ENCODE measurements at regions not wholly inside any gene's neighbourhood (a gene's known extent, or its start where the extent isn't known, plus 50 kb on each side); places are given as distances from the start of the nearest gene placed in this dataset.

- no peak overlapping the region for H3K4me3 ChIP-seq
- DNase-seq, result no peak
- no peaks in the 10 kb centered on the region for H3K4me1 ChIP-seq
- H3K27me3 ChIP-seq, result no peaks in the 10 kb centered on the region
- H3K27ac ChIP-seq, result no peak overlapping the region
- WGBS, 2 donors, result 86 to 92% methylated on average over 4 of the region's 4 CpGs
- no peak for TF ChIP-seq POLR2A (IDR thresholded peaks at IDR 0.05)
- TF ChIP-seq CTCF (IDR thresholded peaks at IDR 0.05), result no peak
- H3K9me3 ChIP-seq, result no peaks in the 10 kb centered on the region
- H3K36me3 ChIP-seq (ENCODE audit: low read depth, missing control alignments), result no peaks in the 10 kb centered on the region
- intact Hi-C loops (cut with DNase I; ENCODE audit: low total_unique reads), result no loop called here
Observed at GRCh38 chr9:104269996-104270963, 176.2 kb downstream of the SMC2 start.

GRCh38 chr9:104276709-104277245 is 182.7 kb downstream of the SMC2 start:
- Histone ChIP-seq H3K4me1 (no peaks in the 10 kb centered on the region), H3K27ac (no peak overlapping the region), H3K27me3 (no peaks in the 10 kb centered on the region), H3K36me3 (ENCODE audit: low read depth, missing control alignments) (no peaks in the 10 kb centered on the region), H3K4me3 (no peak overlapping the region), H3K9me3 (no peaks in the 10 kb centered on the region)
- 82 to 84% methylated on average over 3 of the region's 3 CpGs for WGBS, 2 donors
- intact Hi-C loops (cut with DNase I; ENCODE audit: low total_unique reads), result no loop called here
- DNase-seq, result no peak
- TF ChIP-seq POLR2A (IDR thresholded peaks at IDR 0.05) (no peak), CTCF (IDR thresholded peaks at IDR 0.05) (no peak)

GRCh38 chr9:104278929-104279496 is 184.9 kb downstream of the SMC2 start:
- Histone ChIP-seq H3K27ac (no peak overlapping the region), H3K4me3 (no peak overlapping the region), H3K4me1 (no peaks in the 10 kb centered on the region), H3K36me3 (ENCODE audit: low read depth, missing control alignments) (no peaks in the 10 kb centered on the region), H3K27me3 (no peaks in the 10 kb centered on the region), H3K9me3 (no peaks in the 10 kb centered on the region)
- WGBS, 2 donors, result 56 to 64% methylated on average over 2 of the region's 2 CpGs
- TF ChIP-seq POLR2A (IDR thresholded peaks at IDR 0.05) (no peak), CTCF (IDR thresholded peaks at IDR 0.05) (no peak)
- no peak for DNase-seq
- intact Hi-C loops (cut with DNase I; ENCODE audit: low total_unique reads), result no loop called here

GRCh38 chr9:104279535-104280177 is 185.5 kb downstream of the SMC2 start:
- H3K9me3 ChIP-seq, result no peaks in the 10 kb centered on the region
- 44 to 54% methylated on average over 2 of the region's 2 CpGs for WGBS, 2 donors
- TF ChIP-seq CTCF (IDR thresholded peaks at IDR 0.05), result no peak
- no peak for TF ChIP-seq POLR2A (IDR thresholded peaks at IDR 0.05)
- no peak overlapping the region for H3K4me3 ChIP-seq
- no peaks in the 10 kb centered on the region for H3K4me1 ChIP-seq
- H3K36me3 ChIP-seq (ENCODE audit: low read depth, missing control alignments), result no peaks in the 10 kb centered on the region
- DNase-seq, result no peak
- no peak overlapping the region for H3K27ac ChIP-seq
- no peaks in the 10 kb centered on the region for H3K27me3 ChIP-seq
- intact Hi-C loops (cut with DNase I; ENCODE audit: low total_unique reads), result no loop called here

Measured in testis (tissue), 2 donors.